A549 (cell line): ENCODE measurements at regions not wholly inside any gene's neighbourhood (a gene's known extent, or its start where the extent isn't known, plus 50 kb on each side); places are given as distances from the start of the nearest gene placed in this dataset.

Experiments used
- ATAC-seq, 2 experiments: fragments of 200-7000 bp in 1 of 2; fragments of >200 bp in 1 of 2; cut with Nextera tagmentation in 1 of 2; cut with Tn5 transposase in 1 of 2; 3 replicates each; pipeline versions ENCODE4 v1.8.0 to v1.9.1; 2018 to 2020; ENCODE audit warnings: mild to moderate bottlenecking in 1 of 2, moderate library complexity in 1 of 2
- CTCF ChIA-PET: fragments of 300-600 bp; sonication (Branson Sonifier 250); formaldehyde crosslinking; extraction: SDS; loops from one replicate; lab custom pipeline; 2021; ENCODE audit warnings: antibody characterized with exemption, inconsistent platforms; lab: Yijun Ruan, JAX
- POLR2A ChIA-PET: fragments of 350-600 bp; formaldehyde crosslinking; extraction: SDS; loops from one replicate; lab custom pipeline; 2021; ENCODE audit warnings: antibody characterized with exemption, inconsistent platforms; lab: Yijun Ruan, JAX
- DNase-seq, 2 experiments: peaks; one replicate each; pipeline versions ENCODE4 v3.0.0 to v3.0.0-alpha.2; 2011 to 2016; ENCODE audit warnings: low read depth in 1 of 2, low spot score in 1 of 2
- FAIRE-seq: peaks from 2 replicates; lab custom pipeline; 2011; peaks lifted over from hg19 to GRCh38; lab: Jason Lieb, UNC
- H3K27ac ChIP-seq, 2 experiments: fragments of >200 bp; sonication (Bioruptor Twin); formaldehyde crosslinking; 3 replicates each; pipeline ENCODE4 v1.5.1; 2016 to 2017
- H3K4me1 ChIP-seq: fragments of >200 bp; sonication (Bioruptor Twin); formaldehyde crosslinking; 3 replicates; pipeline ENCODE4 v1.6.1; 2016
- H3K4me2 ChIP-seq: fragments of >200 bp; sonication (Bioruptor Twin); formaldehyde crosslinking; 3 replicates; pipeline ENCODE4 v1.6.1; 2016
- H3K4me3 ChIP-seq: fragments of >200 bp; sonication (Bioruptor Twin); formaldehyde crosslinking; 3 replicates; pipeline ENCODE4 v1.5.1; 2016
- H3K9me3 ChIP-seq: fragments of >200 bp; sonication (Bioruptor Twin); formaldehyde crosslinking; 3 replicates; pipeline ENCODE4 v1.6.1; 2016
- CEBPB ChIP-seq, 2 experiments: fragments of >200 bp in 1 of 2; sonication (Bioruptor Twin) in 1 of 2; formaldehyde crosslinking in 1 of 2; IDR thresholded peaks; 2 replicates each; pipeline ENCODE4 v1.6.1; 2012 to 2016
- CTCF ChIP-seq: fragments of >200 bp; sonication (Bioruptor Twin); formaldehyde crosslinking; IDR thresholded peaks from 3 replicates; pipeline ENCODE4 v1.5.1; 2016
- ELK1 ChIP-seq: fragments of 150-350 bp; IDR thresholded peaks from 2 replicates; pipeline ENCODE4 v1.6.1; 2014; ENCODE audit warnings: low read depth, mild to moderate bottlenecking, low read length
- FOSB ChIP-seq: fragments of 250-450 bp; sonication (Bioruptor Pico); IDR thresholded peaks from 2 replicates; pipeline ENCODE4 v1.5.0; 2020; ENCODE audit warnings: mild to moderate bottlenecking, moderate library complexity
- FOSL2 ChIP-seq, 2 experiments: fragments of 450-650 bp in 1 of 2; fragments of >200 bp in 1 of 2; sonication (Bioruptor Twin) in 1 of 2; formaldehyde crosslinking; IDR thresholded peaks; 2 replicates each; pipeline versions ENCODE4 v1.5.0 to v1.6.1; 2016 to 2020; ENCODE audit warnings: mild to moderate bottlenecking in 1 of 2, moderate library complexity in 1 of 2
- GATA3 ChIP-seq: IDR thresholded peaks from 2 replicates; pipeline ENCODE4 v1.6.1; 2012; ENCODE audit warnings: borderline replicate concordance
- HMGXB4 ChIP-seq: fragments of 250-450 bp; sonication (Bioruptor Pico); IDR thresholded peaks from 2 replicates; pipeline ENCODE4 v1.5.0; 2021; ENCODE audit warnings: mild to moderate bottlenecking, moderate library complexity, borderline replicate concordance
- JUN ChIP-seq, 2 experiments: fragments of >200 bp; sonication (Bioruptor Twin); formaldehyde crosslinking; IDR thresholded peaks; 2 replicates in 1 of 2; 3 replicates in 1 of 2; pipeline ENCODE4 v1.6.1; 2016 to 2017
- JUNB ChIP-seq: fragments of >200 bp; sonication (Bioruptor Twin); formaldehyde crosslinking; IDR thresholded peaks from 2 replicates; pipeline ENCODE4 v1.6.1; 2016
- KDM5A ChIP-seq: fragments of 200-600 bp; sonication (generic); IDR thresholded peaks from 2 replicates; pipeline ENCODE4 v1.6.1; 2016; ENCODE audit warnings: antibody characterized with exemption, mild to moderate bottlenecking
- MYC ChIP-seq: IDR thresholded peaks from 2 replicates; pipeline ENCODE4 v1.6.1; 2012; ENCODE audit warnings: mild to moderate bottlenecking, inconsistent platforms, low read length, improper control_type of control experiment, borderline replicate concordance
- SMC3 ChIP-seq: fragments of >200 bp; sonication (Bioruptor Twin); formaldehyde crosslinking; IDR thresholded peaks from 3 replicates; pipeline ENCODE4 v1.6.1; 2018; ENCODE audit warnings: inconsistent platforms
- USF2 ChIP-seq: fragments of 450-650 bp; IDR thresholded peaks from 2 replicates; pipeline ENCODE4 v1.6.1; 2014; ENCODE audit warnings: antibody characterized with exemption
- ZC3H11A ChIP-seq: fragments of 450-650 bp; IDR thresholded peaks from 2 replicates; pipeline ENCODE4 v1.6.1; 2014; ENCODE audit warnings: antibody characterized with exemption, mild to moderate bottlenecking
- WGBS: methylation state at CpG from one replicate; pipeline ENCODE4 v1.1.6; 2017; ENCODE audit errors: missing lambda C conversion rate; 5-methylcytosine and 5-hydroxymethylcytosine counted together

- Histone ChIP-seq H3K27ac (no peak overlapping the region), H3K4me1 (no peaks in the 10 kb centered on the region), H3K9me3 (no peaks in the 10 kb centered on the region), H3K4me2 (no peak overlapping the region), H3K4me3 (no peak overlapping the region)
- ATAC-seq (no peak), FAIRE-seq (no peak), DNase-seq (no peak)
- POLR2A ChIA-PET = no interaction called here
- CTCF ChIA-PET = interaction anchor here (0.6 to 1.1 kb wide), 4 partner anchors 11 to 1168 kb away, joined by 3 to 5 read pairs (median 3); no protein-coding TSS in a partner anchor
- TF ChIP-seq ELK1 = no peak
- no peak for TF ChIP-seq FOSL2 (IDR thresholded peaks at IDR 0.05)
- TF ChIP-seq FOSL2 (CRISPR knock-in tag; IDR thresholded peaks at IDR 0.05) = no peak
- TF ChIP-seq KDM5A = no peak
- no peak for TF ChIP-seq SMC3
- no peak for TF ChIP-seq CTCF
- TF ChIP-seq MYC = no peak
- TF ChIP-seq HMGXB4 (CRISPR knock-in tag) = no peak
- no peak for TF ChIP-seq GATA3
- no peak for TF ChIP-seq JUN (IDR thresholded peaks at IDR 0.05)
- TF ChIP-seq, all 56 proteins: peak for 0
These were observed 465.4 kb downstream of the ETV1 start for GRCh38 chr7:13524076-13524475.

- Histone ChIP-seq H3K4me3 (no peak overlapping the region), H3K4me1 (no peaks in the 10 kb centered on the region), H3K27ac (no peak overlapping the region), H3K9me3 (no peaks in the 10 kb centered on the region), H3K4me2 (no peak overlapping the region)
- TF ChIP-seq FOSB (CRISPR knock-in tag) (no peak), CEBPB (IDR thresholded peaks at IDR 0.05) (no peak)
- no peak for DNase-seq
- FAIRE-seq = no peak
- ChIA-PET CTCF (interaction anchor here (1.3 kb wide), 1 partner anchor 44 kb away, joined by 3 read pairs; no protein-coding TSS in a partner anchor), POLR2A (no interaction called here)
- no peak for ATAC-seq
- 3% methylated on average over 5 of the region's 5 CpGs for WGBS
These were observed 457.3 kb downstream of the ETV1 start for GRCh38 chr7:13532028-13532753.

- ChIA-PET POLR2A (no interaction called here), CTCF (interaction anchor here (2.3 kb wide), 1 partner anchor 14 kb away, joined by 10 read pairs; no protein-coding TSS in a partner anchor)
- ATAC-seq (no peak), DNase-seq (no peak)
- no peaks in the 10 kb centered on the region for H3K4me1 ChIP-seq
- TF ChIP-seq JUNB = no peak
- TF ChIP-seq ZC3H11A = no peak
- TF ChIP-seq JUN (IDR thresholded peaks at IDR 0.05) = no peak
- no peak for TF ChIP-seq FOSL2 (IDR thresholded peaks at IDR 0.05)
- TF ChIP-seq FOSL2 (CRISPR knock-in tag; IDR thresholded peaks at IDR 0.05) = no peak
- no peak for TF ChIP-seq USF2
- TF ChIP-seq, all 56 proteins: peak for 0
- FAIRE-seq = no peak
- Histone ChIP-seq H3K4me3 (no peak overlapping the region), H3K9me3 (no peaks in the 10 kb centered on the region), H3K4me2 (no peak overlapping the region), H3K27ac (no peak overlapping the region)
- 15% methylated on average over 6 of the region's 6 CpGs for WGBS
These were observed 450.8 kb downstream of the ETV1 start for GRCh38 chr7:13538669-13539068.
